Activated T-helper 1 cell treated with anti-CD3 and anti-CD28 coated beads, Interleukin-12 subunit alpha, Interleukin-12 subunit beta, Interleukin-2, Interleukin-4 antibody, amounts not matched to agents 30 ng/mL and 10 ng/mL and 1 ng/mL, durations not matched to agents 14 hours and 24 hours and 36 hours (primary cell): ENCODE measurements at regions not wholly inside any gene's neighbourhood (a gene's known extent, or its start where the extent isn't known, plus 50 kb on each side); places are given as distances from the start of the nearest gene placed in this dataset.
A peak's percentile ranks its signal among the peaks of the same experiment; 100 is the strongest.

Experiments used
- DNase-seq: peaks from one replicate; pipeline ENCODE4 v3.0.0; 2021; ENCODE audit warnings: low spot score
- H3K27ac Mint-ChIP-seq: one replicate; pipeline ENCODE4 v1.8.0; 2021; ENCODE audit warnings: mild to moderate bottlenecking, mixed read lengths
- H3K27me3 Mint-ChIP-seq: one replicate; pipeline ENCODE4 v1.8.0; 2022; ENCODE audit warnings: mild to moderate bottlenecking, moderate library complexity, mixed read lengths; ENCODE audit not compliant: insufficient read depth
- H3K36me3 Mint-ChIP-seq: one replicate; pipeline ENCODE4 v1.8.0; 2021; ENCODE audit warnings: low read depth, mixed read lengths
- H3K4me1 Mint-ChIP-seq: one replicate; pipeline ENCODE4 v1.8.0; 2021; ENCODE audit warnings: low read depth, mixed read lengths
- H3K4me3 Mint-ChIP-seq: one replicate; pipeline ENCODE4 v1.8.0; 2021; ENCODE audit warnings: mild to moderate bottlenecking, moderate library complexity, mixed read lengths
- H3K9me3 Mint-ChIP-seq: one replicate; pipeline ENCODE4 v1.8.0; 2021; ENCODE audit warnings: mixed read lengths
- intact Hi-C: fragments of 100-400 bp; cut with micrococcal nuclease; formaldehyde crosslinking; loops from one replicate; pipeline ENCODE4 v1.15.1; 2024

DNA sequence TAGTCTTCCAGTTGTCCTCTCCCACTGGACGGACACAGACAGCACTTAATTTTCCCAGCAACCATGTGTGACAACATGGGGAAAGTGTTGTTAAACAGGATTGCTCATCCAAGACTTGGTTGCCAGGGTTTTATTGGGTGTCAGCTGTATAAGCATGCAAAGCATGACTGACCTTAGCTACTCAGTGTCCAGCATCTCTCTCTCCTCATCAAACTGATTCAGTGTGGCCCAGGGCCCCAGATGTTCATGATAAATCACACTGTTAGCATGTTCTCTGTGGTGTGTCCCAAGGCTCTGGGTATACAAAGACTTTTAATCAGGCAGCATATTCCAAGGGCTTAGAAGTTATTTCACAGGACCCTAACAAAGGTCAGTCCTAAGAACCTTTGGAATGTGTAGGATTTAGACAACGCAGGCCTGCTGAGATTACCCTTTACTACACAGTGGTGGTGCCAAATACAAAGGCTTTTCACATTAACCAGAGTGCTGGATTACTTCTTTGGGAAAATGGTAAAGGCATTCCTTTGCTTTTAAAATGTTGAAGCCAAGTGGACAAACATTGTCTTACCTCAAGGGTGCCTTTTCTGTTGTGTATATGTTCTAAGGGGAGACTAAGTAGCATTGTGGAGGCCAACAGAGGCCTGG, 213.3 kb downstream of the GLUD2 start:
- H3K4me1 Mint-ChIP-seq: no peaks in the 10 kb centered on the region
- no peak overlapping the region for H3K27ac Mint-ChIP-seq
- no peak overlapping the region for H3K4me3 Mint-ChIP-seq
- no peaks in the 10 kb centered on the region for H3K36me3 Mint-ChIP-seq
- H3K27me3 Mint-ChIP-seq: no peaks in the 10 kb centered on the region
- DNase-seq: no peak
- no peaks in the 10 kb centered on the region for H3K9me3 Mint-ChIP-seq
- intact Hi-C loops: no loop called here

- intact Hi-C loops: no loop called here
- Mint-ChIP-seq H3K27me3 (no peaks in the 10 kb centered on the region), H3K36me3 (no peaks in the 10 kb centered on the region), H3K4me3 (no peak overlapping the region), H3K4me1 (no peaks in the 10 kb centered on the region), H3K27ac (no peak overlapping the region), H3K9me3 (peaks cover 4% of the 10 kb centered on the region)
- DNase-seq: no peak
These were observed 236.5 kb downstream of the GLUD2 start for GRCh38 chrX:121283921-121284320.

GRCh38 chrX:121298499-121298898, 251.1 kb downstream of the GLUD2 start:
- H3K27ac Mint-ChIP-seq: no peak overlapping the region
- no peak for DNase-seq
- no peaks in the 10 kb centered on the region for H3K27me3 Mint-ChIP-seq
- no peaks in the 10 kb centered on the region for H3K4me1 Mint-ChIP-seq
- no peak overlapping the region for H3K4me3 Mint-ChIP-seq
- no peaks in the 10 kb centered on the region for H3K9me3 Mint-ChIP-seq
- intact Hi-C loops: no loop called here
- H3K36me3 Mint-ChIP-seq: no peaks in the 10 kb centered on the region

DNA sequence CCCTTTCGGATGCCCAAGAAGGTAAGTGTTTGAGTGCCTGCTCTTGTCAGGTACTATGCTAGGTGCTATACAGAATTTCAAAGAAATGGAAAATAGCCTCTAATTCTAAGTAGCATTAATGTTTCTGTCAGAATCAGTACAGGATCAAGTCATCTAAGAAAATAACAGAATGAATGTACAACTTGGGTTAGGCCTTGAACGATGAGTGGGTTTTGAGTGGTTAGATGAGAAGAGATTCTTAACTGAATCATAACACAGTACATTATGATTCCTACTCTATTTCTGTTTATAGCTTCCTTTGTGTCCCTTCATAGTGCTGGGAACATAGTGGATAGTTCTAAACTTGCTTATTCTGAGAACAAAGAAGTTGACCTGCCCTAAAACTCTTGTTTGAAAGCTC, 253.9 kb downstream of the GLUD2 start:
- H3K4me1 Mint-ChIP-seq: no peaks in the 10 kb centered on the region
- no peak overlapping the region for H3K4me3 Mint-ChIP-seq
- H3K9me3 Mint-ChIP-seq: no peaks in the 10 kb centered on the region
- H3K27ac Mint-ChIP-seq: no peak overlapping the region
- DNase-seq: no peak
- intact Hi-C loops: loop anchor here (10.0 kb wide), 1 partner anchor 697 kb away; the partner anchor contains the start of gene MCTS1
- H3K27me3 Mint-ChIP-seq: no peaks in the 10 kb centered on the region
- H3K36me3 Mint-ChIP-seq: peaks cover 2% of the 10 kb centered on the region

- peaks cover 1% of the 10 kb centered on the region for H3K4me1 Mint-ChIP-seq
- intact Hi-C loops: loop anchor here (10.0 kb wide), 1 partner anchor 697 kb away; the partner anchor contains the start of gene MCTS1
- H3K36me3 Mint-ChIP-seq: peaks cover 2% of the 10 kb centered on the region
- H3K27me3 Mint-ChIP-seq: no peaks in the 10 kb centered on the region
- no peak overlapping the region for H3K27ac Mint-ChIP-seq
- H3K4me3 Mint-ChIP-seq: no peak overlapping the region
- no peaks in the 10 kb centered on the region for H3K9me3 Mint-ChIP-seq
- DNase-seq: no peak
These were observed 254.4 kb downstream of the GLUD2 start for GRCh38 chrX:121301822-121302221.

- Mint-ChIP-seq H3K27me3 (no peaks in the 10 kb centered on the region), H3K36me3 (peaks cover 3% of the 10 kb centered on the region), H3K4me3 (no peak overlapping the region), H3K27ac (peak overlapping the region; percentile 97), H3K4me1 (peaks cover 24% of the 10 kb centered on the region), H3K9me3 (no peaks in the 10 kb centered on the region)
- DNase-seq: peak; percentile 0
- intact Hi-C loops: loop anchor here (1.0 to 10.0 kb wide), 5 partner anchors 65 to 809 kb away; partner anchors contain the start of genes CUL4B and MCTS1
These were observed 260.0 kb downstream of the GLUD2 start for GRCh38 chrX:121307449-121307848.

- intact Hi-C loops: loop anchor here (1.0 to 10.0 kb wide), 8 partner anchors 52 to 746 kb away; partner anchors contain the start of genes CUL4B and MCTS1
- H3K27me3 Mint-ChIP-seq: no peaks in the 10 kb centered on the region
- peaks cover 24% of the 10 kb centered on the region for H3K4me1 Mint-ChIP-seq
- H3K27ac Mint-ChIP-seq: peak overlapping the region; percentile 97
- H3K9me3 Mint-ChIP-seq: no peaks in the 10 kb centered on the region
- H3K4me3 Mint-ChIP-seq: peak overlapping the region; percentile 47
- peaks cover 3% of the 10 kb centered on the region for H3K36me3 Mint-ChIP-seq
- DNase-seq: peak; percentile 30
These were observed 260.9 kb downstream of the GLUD2 start for GRCh38 chrX:121308276-121308805.

- H3K27me3 Mint-ChIP-seq: no peaks in the 10 kb centered on the region
- peaks cover 1% of the 10 kb centered on the region for H3K36me3 Mint-ChIP-seq
- peaks cover 24% of the 10 kb centered on the region for H3K4me1 Mint-ChIP-seq
- DNase-seq: no peak
- no peaks in the 10 kb centered on the region for H3K9me3 Mint-ChIP-seq
- intact Hi-C loops: no loop called here
- no peak overlapping the region for H3K4me3 Mint-ChIP-seq
- H3K27ac Mint-ChIP-seq: no peak overlapping the region
These were observed 263.4 kb downstream of the GLUD2 start for GRCh38 chrX:121310820-121311219.

- intact Hi-C loops: no loop called here
- H3K4me3 Mint-ChIP-seq: no peak overlapping the region
- no peaks in the 10 kb centered on the region for H3K36me3 Mint-ChIP-seq
- no peak overlapping the region for H3K27ac Mint-ChIP-seq
- no peaks in the 10 kb centered on the region for H3K4me1 Mint-ChIP-seq
- DNase-seq: no peak
- H3K9me3 Mint-ChIP-seq: no peaks in the 10 kb centered on the region
- H3K27me3 Mint-ChIP-seq: peaks cover 2% of the 10 kb centered on the region
These were observed 273.0 kb downstream of the GLUD2 start for GRCh38 chrX:121320441-121320840.

DNA sequence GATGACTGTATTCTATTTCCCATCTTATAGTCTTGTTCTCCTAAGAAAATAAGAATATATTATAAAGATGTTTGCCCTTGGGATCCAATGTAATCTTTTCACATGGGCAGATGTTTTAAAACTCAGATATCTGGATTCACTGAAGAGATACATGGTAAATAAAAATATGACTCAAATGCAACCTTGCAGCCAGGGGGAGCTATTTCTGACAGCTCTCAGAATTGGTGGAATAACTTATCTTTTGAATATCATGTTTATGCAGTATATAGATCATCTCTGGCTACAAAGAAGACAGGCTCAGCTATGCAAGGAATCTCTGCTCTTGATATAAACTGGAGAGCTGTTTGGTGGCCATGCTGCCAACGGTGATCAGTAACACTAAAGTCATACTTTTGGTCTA, 274.7 kb downstream of the GLUD2 start:
- no peak for DNase-seq
- Mint-ChIP-seq H3K4me3 (no peak overlapping the region), H3K27me3 (peaks cover 2% of the 10 kb centered on the region), H3K27ac (no peak overlapping the region), H3K4me1 (no peaks in the 10 kb centered on the region), H3K9me3 (no peaks in the 10 kb centered on the region), H3K36me3 (no peaks in the 10 kb centered on the region)
- intact Hi-C loops: no loop called here

DNA sequence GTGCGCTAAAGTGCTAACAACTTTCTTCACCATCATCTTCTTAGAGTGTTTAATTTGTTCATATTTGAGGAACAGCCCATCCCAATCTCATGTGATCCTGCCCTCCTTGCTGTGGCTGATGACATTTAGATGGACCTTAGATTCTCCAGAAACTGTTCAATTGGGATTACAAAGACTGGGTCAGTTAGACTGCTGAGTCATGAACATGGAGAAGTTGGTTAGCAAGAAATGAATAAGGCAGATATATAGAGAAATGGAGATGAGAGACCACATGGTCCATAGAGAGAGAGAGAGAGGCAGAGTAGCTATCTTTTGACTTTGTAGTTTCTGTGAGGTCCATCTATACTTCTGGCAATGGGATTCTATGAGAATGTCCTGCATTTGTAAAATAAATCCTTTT, 275.9 kb downstream of the GLUD2 start:
- DNase-seq: no peak
- Mint-ChIP-seq H3K4me3 (no peak overlapping the region), H3K9me3 (no peaks in the 10 kb centered on the region), H3K27ac (no peak overlapping the region), H3K36me3 (no peaks in the 10 kb centered on the region), H3K4me1 (no peaks in the 10 kb centered on the region), H3K27me3 (peaks cover 6% of the 10 kb centered on the region)
- intact Hi-C loops: no loop called here

GRCh38 chrX:121333942-121334341, 286.5 kb downstream of the GLUD2 start:
- no peaks in the 10 kb centered on the region for H3K9me3 Mint-ChIP-seq

DNA sequence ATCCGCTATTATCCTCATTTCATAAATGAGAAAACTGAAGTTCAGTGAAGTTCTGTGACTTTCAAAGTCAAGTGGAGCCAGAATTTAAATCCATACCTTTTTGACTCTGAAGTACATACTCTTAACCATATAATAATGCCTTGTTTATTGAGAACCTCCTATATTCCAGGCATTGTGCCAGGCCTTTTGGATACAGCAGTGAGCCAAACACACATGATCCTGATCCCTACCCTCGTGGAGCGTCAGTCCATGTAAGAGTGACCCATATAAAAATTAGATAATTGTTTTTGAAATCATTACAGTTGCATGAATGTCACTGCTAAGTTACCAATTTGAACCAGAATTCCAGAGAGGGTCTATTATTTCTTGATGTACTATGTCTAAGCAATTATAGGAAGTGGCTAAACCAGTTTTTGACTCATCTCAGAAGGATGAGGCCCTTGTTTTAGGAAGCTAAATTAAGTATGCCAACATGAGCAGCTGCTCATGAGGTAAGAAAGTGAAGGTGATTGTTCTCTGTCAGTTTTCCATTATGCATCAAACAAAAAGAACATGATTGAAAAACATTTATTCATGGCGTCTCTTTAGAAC, 289.5 kb downstream of the GLUD2 start:
- Mint-ChIP-seq H3K27me3 (no peaks in the 10 kb centered on the region), H3K4me3 (no peak overlapping the region), H3K27ac (no peak overlapping the region), H3K4me1 (no peaks in the 10 kb centered on the region), H3K9me3 (no peaks in the 10 kb centered on the region), H3K36me3 (no peaks in the 10 kb centered on the region)
- intact Hi-C loops: no loop called here
- no peak for DNase-seq

More at GRCh38 chrX:121333942-121334341, 286.5 kb downstream of the GLUD2 start:
- intact Hi-C loops: no loop called here
- DNase-seq: no peak
- Mint-ChIP-seq H3K27ac (no peak overlapping the region), H3K36me3 (no peaks in the 10 kb centered on the region), H3K4me1 (no peaks in the 10 kb centered on the region), H3K27me3 (no peaks in the 10 kb centered on the region), H3K4me3 (no peak overlapping the region)
